ENCODE measurements at regions not wholly inside any gene's neighbourhood (a gene's known extent, or its start where the extent isn't known, plus 50 kb on each side); places are given as distances from the start of the nearest gene placed in this dataset.

DNA sequence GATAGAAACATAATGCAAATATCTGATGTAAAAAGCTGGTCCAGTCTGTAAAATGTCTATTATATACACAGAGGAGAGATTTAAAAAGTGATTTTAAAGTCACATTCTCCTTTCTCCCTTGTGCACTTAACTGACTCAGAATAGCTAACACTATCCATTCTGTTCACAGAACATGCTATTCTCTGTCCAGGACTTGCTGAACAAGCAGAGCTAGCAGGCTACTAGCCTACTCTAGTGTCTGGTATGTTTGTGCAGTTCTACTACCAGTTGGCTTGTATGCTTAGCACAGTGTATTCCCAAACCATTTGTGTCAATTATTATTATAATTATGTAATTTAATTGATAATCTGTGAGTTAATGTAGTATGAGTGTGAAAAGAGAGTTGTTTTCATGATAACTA, 161.7 kb upstream of the NUDT12 start:
- no peak for DNase-seq (ENCODE audit: low read depth)
- TF ChIP-seq, protein P1, sequence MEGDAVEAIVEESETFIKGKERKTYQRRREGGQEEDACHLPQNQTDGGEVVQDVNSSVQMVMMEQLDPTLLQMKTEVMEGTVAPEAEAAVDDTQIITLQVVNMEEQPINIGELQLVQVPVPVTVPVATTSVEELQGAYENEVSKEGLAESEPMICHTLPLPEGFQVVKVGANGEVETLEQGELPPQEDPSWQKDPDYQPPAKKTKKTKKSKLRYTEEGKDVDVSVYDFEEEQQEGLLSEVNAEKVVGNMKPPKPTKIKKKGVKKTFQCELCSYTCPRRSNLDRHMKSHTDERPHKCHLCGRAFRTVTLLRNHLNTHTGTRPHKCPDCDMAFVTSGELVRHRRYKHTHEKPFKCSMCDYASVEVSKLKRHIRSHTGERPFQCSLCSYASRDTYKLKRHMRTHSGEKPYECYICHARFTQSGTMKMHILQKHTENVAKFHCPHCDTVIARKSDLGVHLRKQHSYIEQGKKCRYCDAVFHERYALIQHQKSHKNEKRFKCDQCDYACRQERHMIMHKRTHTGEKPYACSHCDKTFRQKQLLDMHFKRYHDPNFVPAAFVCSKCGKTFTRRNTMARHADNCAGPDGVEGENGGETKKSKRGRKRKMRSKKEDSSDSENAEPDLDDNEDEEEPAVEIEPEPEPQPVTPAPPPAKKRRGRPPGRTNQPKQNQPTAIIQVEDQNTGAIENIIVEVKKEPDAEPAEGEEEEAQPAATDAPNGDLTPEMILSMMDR (conservative IDR thresholded peaks at IDR 0.05; ENCODE audit: low read length) = no peak

DNA sequence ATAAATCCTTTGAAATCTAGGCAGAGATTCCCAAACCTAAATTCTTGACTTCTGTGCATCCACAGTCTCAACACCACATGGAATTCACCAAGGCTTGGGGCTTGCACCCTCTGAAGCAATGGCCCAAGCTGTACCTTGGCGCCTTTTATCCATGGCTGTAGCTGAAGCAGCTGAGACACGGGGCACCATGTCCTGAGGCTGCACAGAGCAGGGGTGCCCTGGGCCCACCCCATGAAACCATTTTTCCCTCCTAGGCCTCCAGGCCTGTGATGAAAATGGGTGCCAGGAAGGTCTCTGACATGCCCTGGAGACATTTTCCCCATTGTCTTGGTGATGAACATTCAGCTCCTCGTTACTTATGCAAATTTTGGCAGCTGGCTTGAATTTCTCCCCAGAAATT, 158.6 kb upstream of the NUDT12 start:
- no peak overlapping the region for H3K4me3 ChIP-seq (ENCODE audit: low read length)
- no peak for DNase-seq (ENCODE audit: low read depth)
- TF ChIP-seq, protein P1 (conservative IDR thresholded peaks at IDR 0.05; ENCODE audit: low read length) = no peak

More for the DNA sequence above, 161.7 kb upstream of the NUDT12 start:
- no peak overlapping the region for H3K4me3 ChIP-seq (ENCODE audit: low read length)

DNA sequence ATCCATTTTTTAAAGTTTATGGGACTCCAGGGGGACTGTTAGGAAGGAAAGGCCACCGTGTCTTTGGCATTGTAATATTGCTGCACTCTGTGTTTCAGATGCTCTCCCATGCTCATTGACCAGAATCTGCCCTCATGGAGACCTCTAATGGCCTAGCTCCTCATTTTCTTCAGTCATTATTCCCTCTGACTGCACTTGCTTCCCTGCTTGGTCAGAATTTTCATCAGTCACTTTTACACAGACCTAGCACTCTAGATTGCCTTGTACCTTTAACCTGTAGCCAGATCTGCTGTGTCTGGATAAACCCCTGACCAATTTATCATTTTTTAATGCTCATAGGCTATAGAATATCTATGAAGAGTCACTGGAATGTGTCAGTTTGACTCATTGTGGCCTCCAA, 155.5 kb upstream of the NUDT12 start:
- TF ChIP-seq, protein P1 (conservative IDR thresholded peaks at IDR 0.05; ENCODE audit: low read length) = no peak
- no peak for DNase-seq (ENCODE audit: low read depth)
- H3K4me3 ChIP-seq (ENCODE audit: low read length) = no peak overlapping the region

DNA sequence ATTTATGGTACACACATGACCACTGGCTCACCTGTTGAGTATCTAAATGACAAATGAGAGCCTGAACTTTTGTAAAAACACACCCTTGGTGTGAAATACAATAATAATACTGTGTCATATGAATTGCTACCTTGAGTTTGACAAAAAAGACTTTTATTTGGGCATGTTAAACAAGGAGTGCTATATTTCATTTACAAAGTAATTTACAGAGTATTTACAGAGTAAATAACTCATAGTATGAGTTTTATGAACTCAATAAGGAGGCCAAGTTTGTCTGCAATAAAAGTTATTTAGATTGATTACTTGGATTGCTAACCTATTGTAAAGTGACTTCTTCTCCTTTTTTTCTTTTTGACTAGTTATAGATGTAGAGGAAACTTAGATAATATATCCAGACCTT, 146.0 kb upstream of the NUDT12 start:
- TF ChIP-seq, protein P1 (conservative IDR thresholded peaks at IDR 0.05; ENCODE audit: low read length) = no peak
- H3K4me3 ChIP-seq (ENCODE audit: low read length) = no peak overlapping the region
- no peak for DNase-seq (ENCODE audit: low read depth)

DNA sequence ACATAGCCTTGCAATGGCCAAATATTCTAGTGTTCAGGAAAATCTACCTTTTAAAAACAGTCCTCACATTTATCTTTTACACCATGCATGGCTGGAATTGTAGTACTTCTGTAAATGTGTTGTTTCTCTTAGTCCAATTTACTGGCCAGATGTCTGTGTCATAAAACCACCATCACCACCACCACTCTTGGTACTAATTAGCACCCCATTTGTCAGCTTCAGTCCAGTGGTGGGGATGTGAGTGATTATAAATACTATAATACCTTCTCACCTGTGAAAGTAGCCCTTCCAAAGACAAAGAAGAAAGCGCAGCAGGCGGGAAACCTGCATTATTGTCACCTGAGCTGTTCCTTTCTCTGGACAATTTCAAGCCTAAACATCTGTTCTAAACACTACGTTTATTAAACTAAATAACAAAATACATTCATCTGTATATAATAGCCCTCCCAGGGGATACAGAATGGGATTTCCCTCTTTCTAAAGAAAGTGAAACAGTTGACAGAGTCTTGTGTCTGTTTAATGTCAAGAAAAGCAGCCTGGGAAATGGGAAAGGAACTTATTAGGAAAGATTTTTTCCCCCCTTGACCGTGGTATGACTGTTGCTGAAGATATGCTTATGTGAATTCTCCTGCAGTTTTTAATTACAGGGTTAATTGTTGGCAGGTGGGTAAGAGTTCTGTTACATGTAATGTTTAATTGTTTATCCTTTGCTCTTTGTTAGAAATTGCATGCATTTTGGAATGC, 144.5 kb upstream of the NUDT12 start:
- DNase-seq (ENCODE audit: low read depth) = no peak
- no peak overlapping the region for H3K4me3 ChIP-seq (ENCODE audit: low read length)
- TF ChIP-seq, protein P1 (conservative IDR thresholded peaks at IDR 0.05; ENCODE audit: low read length) = no peak

DNA sequence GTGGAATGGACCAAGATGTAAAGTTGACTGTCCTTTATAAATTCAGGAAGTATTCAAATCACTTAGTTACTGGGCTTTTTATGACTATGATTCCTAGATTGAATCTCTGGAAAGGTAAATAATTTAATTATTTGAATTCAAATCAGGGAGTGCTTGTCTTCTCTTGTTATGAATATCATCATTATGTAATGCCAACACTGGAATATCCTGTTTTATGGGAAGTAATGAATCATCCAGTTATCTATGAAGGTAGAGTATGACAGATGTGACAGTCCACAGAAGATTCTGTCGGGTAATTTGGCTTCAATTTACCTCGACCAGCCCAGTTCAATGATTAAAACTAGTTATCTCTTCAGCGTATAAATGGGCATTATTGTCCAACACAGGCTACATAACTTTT, 141.0 kb upstream of the NUDT12 start:
- no peak overlapping the region for H3K4me3 ChIP-seq (ENCODE audit: low read length)

DNA sequence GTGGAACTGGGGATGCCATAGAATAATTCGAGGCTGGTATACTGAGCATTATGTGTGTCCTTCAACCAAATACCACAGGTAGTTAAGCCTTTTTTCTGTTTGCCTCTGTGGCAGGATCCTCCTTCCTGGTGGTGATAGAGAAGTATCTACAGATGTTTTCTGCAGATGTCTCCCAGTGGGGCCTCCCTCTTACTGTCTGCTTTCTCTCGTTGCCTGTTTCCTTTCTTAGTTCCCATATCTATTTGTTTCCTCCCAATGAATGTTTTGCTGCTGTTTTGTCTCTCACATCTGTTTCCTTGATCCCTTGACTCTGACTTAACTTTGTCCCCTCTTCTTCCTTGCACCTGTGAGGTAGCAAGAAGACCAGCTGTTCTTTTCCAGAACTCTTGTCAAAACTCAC, 130.9 kb upstream of the NUDT12 start:
- TF ChIP-seq, protein P1 (conservative IDR thresholded peaks at IDR 0.05; ENCODE audit: low read length) = no peak
- H3K4me3 ChIP-seq (ENCODE audit: low read length) = no peak overlapping the region

More for the DNA sequence above, 141.0 kb upstream of the NUDT12 start:
- TF ChIP-seq, protein P1 (conservative IDR thresholded peaks at IDR 0.05; ENCODE audit: low read length) = no peak
- DNase-seq (ENCODE audit: low read depth) = no peak

More for the DNA sequence above, 130.9 kb upstream of the NUDT12 start:
- DNase-seq (ENCODE audit: low read depth) = no peak
